ENCODE measurements at regions not wholly inside any gene's neighbourhood (a gene's known extent, or its start where the extent isn't known, plus 50 kb on each side); places are given as distances from the start of the nearest gene placed in this dataset.

DNA sequence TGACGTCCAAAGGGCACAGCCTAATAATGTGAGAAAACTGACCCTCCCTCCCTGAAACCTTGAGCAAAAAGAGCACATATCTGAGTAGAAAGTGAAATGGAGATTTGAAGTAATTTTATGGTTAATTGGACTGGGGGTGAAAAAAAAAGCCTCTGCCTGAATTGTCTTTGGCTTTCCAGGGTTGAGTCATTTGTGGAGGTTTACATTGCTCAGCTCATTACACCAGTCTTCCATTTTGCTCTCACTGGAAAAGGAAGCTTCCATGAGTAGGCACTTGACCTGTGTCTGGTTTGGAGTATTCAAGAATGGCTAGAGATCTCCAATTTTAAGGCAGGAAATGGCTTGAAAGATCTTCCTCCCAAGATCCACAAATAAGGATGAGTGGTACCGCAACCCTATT lies 273.9 kb downstream of the PDCD6IP start:
- H3K4me3 ChIP-seq: no peak overlapping the region
- ATAC-seq: no peak
- DNase-seq: no peak
- intact Hi-C loops (cut with DNase I): no loop called here
- TF ChIP-seq, protein P1, sequence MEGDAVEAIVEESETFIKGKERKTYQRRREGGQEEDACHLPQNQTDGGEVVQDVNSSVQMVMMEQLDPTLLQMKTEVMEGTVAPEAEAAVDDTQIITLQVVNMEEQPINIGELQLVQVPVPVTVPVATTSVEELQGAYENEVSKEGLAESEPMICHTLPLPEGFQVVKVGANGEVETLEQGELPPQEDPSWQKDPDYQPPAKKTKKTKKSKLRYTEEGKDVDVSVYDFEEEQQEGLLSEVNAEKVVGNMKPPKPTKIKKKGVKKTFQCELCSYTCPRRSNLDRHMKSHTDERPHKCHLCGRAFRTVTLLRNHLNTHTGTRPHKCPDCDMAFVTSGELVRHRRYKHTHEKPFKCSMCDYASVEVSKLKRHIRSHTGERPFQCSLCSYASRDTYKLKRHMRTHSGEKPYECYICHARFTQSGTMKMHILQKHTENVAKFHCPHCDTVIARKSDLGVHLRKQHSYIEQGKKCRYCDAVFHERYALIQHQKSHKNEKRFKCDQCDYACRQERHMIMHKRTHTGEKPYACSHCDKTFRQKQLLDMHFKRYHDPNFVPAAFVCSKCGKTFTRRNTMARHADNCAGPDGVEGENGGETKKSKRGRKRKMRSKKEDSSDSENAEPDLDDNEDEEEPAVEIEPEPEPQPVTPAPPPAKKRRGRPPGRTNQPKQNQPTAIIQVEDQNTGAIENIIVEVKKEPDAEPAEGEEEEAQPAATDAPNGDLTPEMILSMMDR (IDR thresholded peaks at IDR 0.05): no peak
- no peaks in the 10 kb centered on the region for H3K36me3 ChIP-seq (ENCODE audit: insufficient read depth in 1 of 2, low read depth in 1 of 2)
- no peaks in the 10 kb centered on the region for H3K9me3 ChIP-seq
- H3K4me1 ChIP-seq: no peaks in the 10 kb centered on the region
- H3K27ac ChIP-seq: no peak overlapping the region
- whole genome bisulfite sequencing, 3 donors: 65 to 78% (median 69%) methylated on average over 2 of the region's 2 CpGs
- H3K27me3 ChIP-seq (ENCODE audit: insufficient read depth in 3 of 3, low read length in 2 of 3): peaks cover 0 to 3% (median 0%) of the 10 kb centered on the region in 3 donors

- intact Hi-C loops (cut with DNase I): no loop called here
- TF ChIP-seq, protein P1 (IDR thresholded peaks at IDR 0.05): no peak
Observed at GRCh38 chr3:34073111-34073510, 274.7 kb downstream of the PDCD6IP start.

DNA sequence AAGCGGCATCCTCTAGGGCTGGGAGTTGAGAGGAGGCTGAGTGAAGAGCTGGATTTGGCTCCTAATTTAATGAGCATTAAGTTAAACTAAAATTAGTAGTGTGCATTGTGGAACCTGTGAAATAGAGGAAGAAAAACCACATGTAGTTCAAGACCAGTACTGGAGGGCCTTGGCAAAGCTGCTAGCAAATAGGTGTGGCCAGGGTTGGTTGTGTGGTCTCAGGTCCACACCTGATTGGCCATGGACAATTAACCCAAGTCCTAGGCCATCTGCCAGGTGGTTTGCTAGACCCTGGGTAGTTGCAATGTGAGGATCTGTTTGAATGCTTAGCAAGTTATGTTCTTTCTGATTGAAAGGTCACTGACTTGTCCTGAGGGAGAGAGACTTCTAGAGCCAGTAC lies 275.5 kb downstream of the PDCD6IP start:
- 68 to 88% (median 73%) methylated on average over 1 of the region's 1 CpG for WGBS, 3 donors
- Histone ChIP-seq H3K36me3 (ENCODE audit: insufficient read depth in 1 of 2, low read depth in 1 of 2) (no peaks in the 10 kb centered on the region), H3K27ac (no peak overlapping the region), H3K27me3 (ENCODE audit: insufficient read depth in 3 of 3, low read length in 2 of 3) (peaks cover 0 to 3% (median 0%) of the 10 kb centered on the region in 3 donors), H3K4me1 (no peaks in the 10 kb centered on the region), H3K9me3 (no peaks in the 10 kb centered on the region), H3K4me3 (no peak overlapping the region)
- DNase-seq (no peak), ATAC-seq (no peak)
- intact Hi-C loops (cut with DNase I): no loop called here
- TF ChIP-seq, protein P1 (IDR thresholded peaks at IDR 0.05): no peak

More at GRCh38 chr3:34073111-34073510, 274.7 kb downstream of the PDCD6IP start:
- DNase-seq: no peak
- H3K27ac ChIP-seq: no peak overlapping the region
- H3K4me1 ChIP-seq: no peaks in the 10 kb centered on the region
- ATAC-seq: no peak
- no peaks in the 10 kb centered on the region for H3K9me3 ChIP-seq
- no peaks in the 10 kb centered on the region for H3K36me3 ChIP-seq (ENCODE audit: insufficient read depth in 1 of 2, low read depth in 1 of 2)
- H3K27me3 ChIP-seq (ENCODE audit: insufficient read depth in 3 of 3, low read length in 2 of 3): peaks cover 0 to 3% (median 0%) of the 10 kb centered on the region in 3 donors
- no peak overlapping the region for H3K4me3 ChIP-seq

DNA sequence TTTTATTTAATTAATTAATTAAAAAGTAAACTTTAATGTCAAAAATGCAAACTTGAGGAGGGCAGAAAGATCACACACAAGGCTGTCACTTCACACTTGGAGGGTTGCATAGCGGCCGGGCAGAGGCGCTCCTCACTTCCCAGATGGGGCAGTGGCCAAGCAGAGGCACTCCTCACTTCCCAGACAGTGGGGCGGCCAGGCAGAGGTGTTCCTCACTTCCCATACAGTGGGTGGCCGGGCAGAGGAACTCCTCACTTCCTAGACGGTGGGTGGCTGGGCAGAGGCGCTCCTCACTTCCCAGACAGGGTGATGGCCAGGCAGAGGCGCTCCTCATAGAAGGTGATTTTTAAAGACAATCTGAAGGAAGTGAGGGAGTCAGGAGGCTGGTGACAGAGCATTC lies 277.5 kb downstream of the PDCD6IP start:
- ATAC-seq (no peak), DNase-seq (no peak)
- Histone ChIP-seq H3K4me3 (no peak overlapping the region), H3K36me3 (ENCODE audit: insufficient read depth in 1 of 2, low read depth in 1 of 2) (no peaks in the 10 kb centered on the region), H3K4me1 (no peaks in the 10 kb centered on the region), H3K27ac (no peak overlapping the region), H3K9me3 (no peaks in the 10 kb centered on the region), H3K27me3 (ENCODE audit: insufficient read depth in 3 of 3, low read length in 2 of 3) (peaks cover 0 to 3% (median 0%) of the 10 kb centered on the region in 3 donors)
- intact Hi-C loops (cut with DNase I): no loop called here
- 87 to 96% (median 93%) methylated on average over 7 to 8 of the region's 8 CpGs for WGBS, 3 donors
- TF ChIP-seq, protein P1 (IDR thresholded peaks at IDR 0.05): no peak

DNA sequence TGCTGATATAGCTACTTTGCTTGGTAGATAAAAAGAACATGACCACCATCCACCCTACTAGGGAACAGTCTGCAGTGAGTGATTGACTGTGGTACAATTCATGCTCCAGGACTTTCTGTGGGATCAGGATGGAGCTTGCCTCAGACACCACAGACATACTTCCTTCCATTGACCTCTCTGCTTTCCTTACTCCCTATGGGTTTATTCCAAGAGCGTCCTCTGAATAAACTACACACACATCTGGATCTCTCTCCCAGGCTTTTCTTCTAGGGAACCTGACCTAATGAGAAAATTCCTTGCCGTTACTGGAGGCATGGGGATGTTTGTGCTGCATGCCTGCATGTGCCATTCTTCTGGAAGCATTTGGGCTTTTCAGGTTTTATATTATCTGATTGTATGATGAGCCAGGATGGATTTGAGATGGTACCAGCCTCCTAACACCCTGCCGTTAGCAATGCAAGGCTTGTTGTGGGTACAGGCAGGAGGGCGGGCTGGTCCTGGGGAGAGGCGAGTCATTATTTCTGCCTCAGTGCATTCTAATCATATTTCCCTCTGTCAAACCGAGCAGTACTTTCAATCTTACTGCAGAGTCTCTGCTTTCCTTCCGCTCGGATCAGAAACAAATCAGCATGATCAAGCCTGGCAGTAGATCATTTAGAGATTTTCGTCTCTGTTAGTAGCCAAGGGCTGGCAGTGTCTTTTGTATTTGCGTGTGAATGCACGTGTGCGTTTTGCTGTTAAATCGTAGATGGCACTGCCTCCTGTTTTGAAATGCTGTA lies 279.2 kb downstream of the PDCD6IP start:
- Histone ChIP-seq H3K27ac (no peak overlapping the region), H3K4me1 (no peaks in the 10 kb centered on the region), H3K27me3 (ENCODE audit: insufficient read depth in 3 of 3, low read length in 2 of 3) (peaks cover 0 to 3% (median 0%) of the 10 kb centered on the region in 3 donors), H3K36me3 (ENCODE audit: insufficient read depth in 1 of 2, low read depth in 1 of 2) (no peaks in the 10 kb centered on the region), H3K4me3 (no peak overlapping the region), H3K9me3 (peaks cover 3% of the 10 kb centered on the region)
- WGBS, 3 donors: 58 to 63% (median 60%) methylated on average over 13 of the region's 13 CpGs
- DNase-seq (no peak), ATAC-seq (no peak)
- intact Hi-C loops (cut with DNase I): no loop called here
- TF ChIP-seq, protein P1 (IDR thresholded peaks at IDR 0.05): no peak
